ENCODE measurements at regions not wholly inside any gene's neighbourhood (a gene's known extent, or its start where the extent isn't known, plus 50 kb on each side); places are given as distances from the start of the nearest gene placed in this dataset.

DNA sequence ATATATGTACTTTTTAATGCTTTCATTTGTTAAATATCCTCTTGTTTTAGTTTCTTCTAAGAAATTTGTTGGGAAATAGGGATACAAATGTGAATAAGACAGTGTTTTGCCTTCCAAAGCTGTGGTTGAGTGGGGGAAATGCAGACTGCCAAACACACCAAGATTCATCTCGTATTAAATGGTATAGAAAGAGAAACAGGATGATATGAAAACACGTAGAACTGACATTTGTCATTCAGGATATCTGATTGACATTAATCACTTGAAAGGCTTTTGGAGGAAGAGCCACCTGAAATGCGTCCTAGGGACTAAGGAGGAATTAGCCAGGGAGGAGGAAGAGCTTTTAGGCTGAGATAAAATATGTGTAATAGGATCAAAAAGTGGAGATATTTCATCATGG is 287.4 kb upstream of the SEMA3C start:
- dilution Hi-C loops (cut with MboI; ENCODE audit: extremely low pct_ligation_motif_present, low sequenced_read_pairs): no loop called here
- no peaks in the 10 kb centered on the region for H3K79me2 ChIP-seq (ENCODE audit: control insufficient read depth, insufficient read depth, low read length)
- no peaks in the 10 kb centered on the region for H3K36me3 ChIP-seq (ENCODE audit: control insufficient read depth in 2 of 2, extremely low read depth in 1 of 2, insufficient read depth in 2 of 2, low read length in 2 of 2)
- no peaks in the 10 kb centered on the region for H3K27me3 ChIP-seq (ENCODE audit: control insufficient read depth, extremely low read depth, insufficient read depth, low read length)
- no peaks in the 10 kb centered on the region for H4K20me1 ChIP-seq (ENCODE audit: control insufficient read depth, extremely low read depth, insufficient read depth, low read length)
- H3K27ac ChIP-seq (ENCODE audit: control insufficient read depth, insufficient read depth, low read length): no peak overlapping the region
- no peaks in the 10 kb centered on the region for H3K9me3 ChIP-seq (ENCODE audit: control insufficient read depth, low read depth, low read length)
- H2AFZ ChIP-seq (ENCODE audit: control insufficient read depth, low read length): no peak overlapping the region
- H3K4me3 ChIP-seq (ENCODE audit: control insufficient read depth in 2 of 3, extremely low read depth in 1 of 3, insufficient read depth in 2 of 3, low read depth in 1 of 3, low read length in 3 of 3): no peak overlapping the region
- no peak for TF ChIP-seq EZH2 (IDR thresholded peaks at IDR 0.05; ENCODE audit: low read length)
- TF ChIP-seq, protein P1, sequence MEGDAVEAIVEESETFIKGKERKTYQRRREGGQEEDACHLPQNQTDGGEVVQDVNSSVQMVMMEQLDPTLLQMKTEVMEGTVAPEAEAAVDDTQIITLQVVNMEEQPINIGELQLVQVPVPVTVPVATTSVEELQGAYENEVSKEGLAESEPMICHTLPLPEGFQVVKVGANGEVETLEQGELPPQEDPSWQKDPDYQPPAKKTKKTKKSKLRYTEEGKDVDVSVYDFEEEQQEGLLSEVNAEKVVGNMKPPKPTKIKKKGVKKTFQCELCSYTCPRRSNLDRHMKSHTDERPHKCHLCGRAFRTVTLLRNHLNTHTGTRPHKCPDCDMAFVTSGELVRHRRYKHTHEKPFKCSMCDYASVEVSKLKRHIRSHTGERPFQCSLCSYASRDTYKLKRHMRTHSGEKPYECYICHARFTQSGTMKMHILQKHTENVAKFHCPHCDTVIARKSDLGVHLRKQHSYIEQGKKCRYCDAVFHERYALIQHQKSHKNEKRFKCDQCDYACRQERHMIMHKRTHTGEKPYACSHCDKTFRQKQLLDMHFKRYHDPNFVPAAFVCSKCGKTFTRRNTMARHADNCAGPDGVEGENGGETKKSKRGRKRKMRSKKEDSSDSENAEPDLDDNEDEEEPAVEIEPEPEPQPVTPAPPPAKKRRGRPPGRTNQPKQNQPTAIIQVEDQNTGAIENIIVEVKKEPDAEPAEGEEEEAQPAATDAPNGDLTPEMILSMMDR (optimal IDR thresholded peaks at IDR 0.05 in 1 of 3, IDR thresholded peaks at IDR 0.05 in 1 of 3, conservative IDR thresholded peaks at IDR 0.05 in 1 of 3; ENCODE audit: extremely low read depth in 1 of 3, insufficient read depth in 2 of 3, low read length in 3 of 3): no peak
- no peak overlapping the region for H3K4me2 ChIP-seq (ENCODE audit: control insufficient read depth, extremely low read depth, insufficient read depth, low read depth, low read length)
- FAIRE-seq (no peak), DNase-seq (ENCODE audit: low read depth, low spot score) (no peak)
- no peak overlapping the region for H3K9ac ChIP-seq (ENCODE audit: control insufficient read depth, extremely low read depth, insufficient read depth, low read length)
- no peaks in the 10 kb centered on the region for H3K4me1 ChIP-seq (ENCODE audit: control insufficient read depth, extremely low read depth, insufficient read depth, low read length)
- no peaks in the 10 kb centered on the region for H3K9me1 ChIP-seq (ENCODE audit: control insufficient read depth, extremely low read depth, insufficient read depth, low read length)

GRCh38 chr7:81201188-81201587 is 282.3 kb upstream of the SEMA3C start:
- TF ChIP-seq EZH2 (IDR thresholded peaks at IDR 0.05; ENCODE audit: low read length): no peak
- TF ChIP-seq, protein P1 (optimal IDR thresholded peaks at IDR 0.05 in 1 of 3, IDR thresholded peaks at IDR 0.05 in 1 of 3, conservative IDR thresholded peaks at IDR 0.05 in 1 of 3; ENCODE audit: extremely low read depth in 1 of 3, insufficient read depth in 2 of 3, low read length in 3 of 3): no peak
- H3K4me1 ChIP-seq (ENCODE audit: control insufficient read depth, extremely low read depth, insufficient read depth, low read length): no peaks in the 10 kb centered on the region

More at GRCh38 chr7:81201188-81201587, 282.3 kb upstream of the SEMA3C start:
- Histone ChIP-seq H3K4me2 (ENCODE audit: control insufficient read depth, extremely low read depth, insufficient read depth, low read depth, low read length) (no peak overlapping the region), H3K9me1 (ENCODE audit: control insufficient read depth, extremely low read depth, insufficient read depth, low read length) (no peaks in the 10 kb centered on the region), H3K79me2 (ENCODE audit: control insufficient read depth, insufficient read depth, low read length) (no peaks in the 10 kb centered on the region), H3K36me3 (ENCODE audit: control insufficient read depth in 2 of 2, extremely low read depth in 1 of 2, insufficient read depth in 2 of 2, low read length in 2 of 2) (no peaks in the 10 kb centered on the region), H2AFZ (ENCODE audit: control insufficient read depth, low read length) (no peak overlapping the region), H3K9me3 (ENCODE audit: control insufficient read depth, low read depth, low read length) (no peaks in the 10 kb centered on the region), H3K27ac (ENCODE audit: control insufficient read depth, insufficient read depth, low read length) (no peak overlapping the region), H3K9ac (ENCODE audit: control insufficient read depth, extremely low read depth, insufficient read depth, low read length) (no peak overlapping the region), H3K27me3 (ENCODE audit: control insufficient read depth, extremely low read depth, insufficient read depth, low read length) (no peaks in the 10 kb centered on the region), H4K20me1 (ENCODE audit: control insufficient read depth, extremely low read depth, insufficient read depth, low read length) (no peaks in the 10 kb centered on the region), H3K4me3 (ENCODE audit: control insufficient read depth in 2 of 3, extremely low read depth in 1 of 3, insufficient read depth in 2 of 3, low read depth in 1 of 3, low read length in 3 of 3) (no peak overlapping the region)
- DNase-seq (ENCODE audit: low read depth, low spot score) (no peak), FAIRE-seq (no peak)
- dilution Hi-C loops (cut with MboI; ENCODE audit: extremely low pct_ligation_motif_present, low sequenced_read_pairs): no loop called here
